ENCODE measurements at regions not wholly inside any gene's neighbourhood (a gene's known extent, or its start where the extent isn't known, plus 50 kb on each side); places are given as distances from the start of the nearest gene placed in this dataset.

DNA sequence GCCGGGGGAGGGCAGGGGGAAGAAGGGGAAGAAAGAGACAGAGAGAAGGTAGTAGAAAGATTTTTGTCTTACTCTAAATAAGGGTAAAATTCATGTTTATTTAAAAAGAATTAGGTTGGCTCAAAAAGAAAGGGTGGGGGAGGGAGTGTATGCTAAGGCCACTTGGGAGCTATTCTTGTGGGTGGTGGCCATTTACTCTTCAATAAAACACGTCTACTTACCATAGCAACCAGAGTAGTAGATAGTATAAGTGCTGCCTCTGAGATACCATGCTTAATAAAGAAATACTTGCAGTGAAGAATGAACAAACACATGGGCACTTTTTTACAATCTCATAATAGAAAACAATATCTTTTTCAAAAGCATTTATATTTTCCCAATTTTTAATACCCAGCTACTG lies 538.1 kb upstream of the PTBP2 start:
- H3K9ac ChIP-seq (ENCODE audit: low read depth in 1 of 2, low read length in 2 of 2) = no peak overlapping the region
- H3K4me3 ChIP-seq (ENCODE audit: low read depth in 1 of 3, low read length in 3 of 3) = no peak overlapping the region
- TF ChIP-seq, protein P1, sequence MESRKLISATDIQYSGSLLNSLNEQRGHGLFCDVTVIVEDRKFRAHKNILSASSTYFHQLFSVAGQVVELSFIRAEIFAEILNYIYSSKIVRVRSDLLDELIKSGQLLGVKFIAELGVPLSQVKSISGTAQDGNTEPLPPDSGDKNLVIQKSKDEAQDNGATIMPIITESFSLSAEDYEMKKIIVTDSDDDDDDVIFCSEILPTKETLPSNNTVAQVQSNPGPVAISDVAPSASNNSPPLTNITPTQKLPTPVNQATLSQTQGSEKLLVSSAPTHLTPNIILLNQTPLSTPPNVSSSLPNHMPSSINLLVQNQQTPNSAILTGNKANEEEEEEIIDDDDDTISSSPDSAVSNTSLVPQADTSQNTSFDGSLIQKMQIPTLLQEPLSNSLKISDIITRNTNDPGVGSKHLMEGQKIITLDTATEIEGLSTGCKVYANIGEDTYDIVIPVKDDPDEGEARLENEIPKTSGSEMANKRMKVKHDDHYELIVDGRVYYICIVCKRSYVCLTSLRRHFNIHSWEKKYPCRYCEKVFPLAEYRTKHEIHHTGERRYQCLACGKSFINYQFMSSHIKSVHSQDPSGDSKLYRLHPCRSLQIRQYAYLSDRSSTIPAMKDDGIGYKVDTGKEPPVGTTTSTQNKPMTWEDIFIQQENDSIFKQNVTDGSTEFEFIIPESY (IDR thresholded peaks at IDR 0.05) = no peak
- TF ChIP-seq, protein P2, sequence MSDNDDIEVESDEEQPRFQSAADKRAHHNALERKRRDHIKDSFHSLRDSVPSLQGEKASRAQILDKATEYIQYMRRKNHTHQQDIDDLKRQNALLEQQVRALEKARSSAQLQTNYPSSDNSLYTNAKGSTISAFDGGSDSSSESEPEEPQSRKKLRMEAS (IDR thresholded peaks at IDR 0.05) = no peak
- TF ChIP-seq HNF4G (IDR thresholded peaks at IDR 0.05) (no peak), RAD21 (IDR thresholded peaks at IDR 0.05) (no peak), NR2F2 (IDR thresholded peaks at IDR 0.05) (no peak), TAF1 (conservative IDR thresholded peaks at IDR 0.05) (no peak), JUND (IDR thresholded peaks at IDR 0.05) (no peak), FOXA2 (IDR thresholded peaks at IDR 0.05) (no peak), EGR1 (IDR thresholded peaks at IDR 0.05; ENCODE audit: low read depth in 2 of 2) (no peak), HNF4A (conservative IDR thresholded peaks at IDR 0.05) (no peak), RXRA (IDR thresholded peaks at IDR 0.05) (no peak), GABPA (IDR thresholded peaks at IDR 0.05 in 1 of 2, conservative IDR thresholded peaks at IDR 0.05 in 1 of 2) (no peak), YY1 (IDR thresholded peaks at IDR 0.05) (no peak)
- TF ChIP-seq, protein P3, sequence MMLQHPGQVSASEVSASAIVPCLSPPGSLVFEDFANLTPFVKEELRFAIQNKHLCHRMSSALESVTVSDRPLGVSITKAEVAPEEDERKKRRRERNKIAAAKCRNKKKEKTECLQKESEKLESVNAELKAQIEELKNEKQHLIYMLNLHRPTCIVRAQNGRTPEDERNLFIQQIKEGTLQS (IDR thresholded peaks at IDR 0.05) = no peak
- TF ChIP-seq, protein P4, sequence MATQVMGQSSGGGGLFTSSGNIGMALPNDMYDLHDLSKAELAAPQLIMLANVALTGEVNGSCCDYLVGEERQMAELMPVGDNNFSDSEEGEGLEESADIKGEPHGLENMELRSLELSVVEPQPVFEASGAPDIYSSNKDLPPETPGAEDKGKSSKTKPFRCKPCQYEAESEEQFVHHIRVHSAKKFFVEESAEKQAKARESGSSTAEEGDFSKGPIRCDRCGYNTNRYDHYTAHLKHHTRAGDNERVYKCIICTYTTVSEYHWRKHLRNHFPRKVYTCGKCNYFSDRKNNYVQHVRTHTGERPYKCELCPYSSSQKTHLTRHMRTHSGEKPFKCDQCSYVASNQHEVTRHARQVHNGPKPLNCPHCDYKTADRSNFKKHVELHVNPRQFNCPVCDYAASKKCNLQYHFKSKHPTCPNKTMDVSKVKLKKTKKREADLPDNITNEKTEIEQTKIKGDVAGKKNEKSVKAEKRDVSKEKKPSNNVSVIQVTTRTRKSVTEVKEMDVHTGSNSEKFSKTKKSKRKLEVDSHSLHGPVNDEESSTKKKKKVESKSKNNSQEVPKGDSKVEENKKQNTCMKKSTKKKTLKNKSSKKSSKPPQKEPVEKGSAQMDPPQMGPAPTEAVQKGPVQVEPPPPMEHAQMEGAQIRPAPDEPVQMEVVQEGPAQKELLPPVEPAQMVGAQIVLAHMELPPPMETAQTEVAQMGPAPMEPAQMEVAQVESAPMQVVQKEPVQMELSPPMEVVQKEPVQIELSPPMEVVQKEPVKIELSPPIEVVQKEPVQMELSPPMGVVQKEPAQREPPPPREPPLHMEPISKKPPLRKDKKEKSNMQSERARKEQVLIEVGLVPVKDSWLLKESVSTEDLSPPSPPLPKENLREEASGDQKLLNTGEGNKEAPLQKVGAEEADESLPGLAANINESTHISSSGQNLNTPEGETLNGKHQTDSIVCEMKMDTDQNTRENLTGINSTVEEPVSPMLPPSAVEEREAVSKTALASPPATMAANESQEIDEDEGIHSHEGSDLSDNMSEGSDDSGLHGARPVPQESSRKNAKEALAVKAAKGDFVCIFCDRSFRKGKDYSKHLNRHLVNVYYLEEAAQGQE (IDR thresholded peaks at IDR 0.05) = no peak
- TF ChIP-seq, protein P5, sequence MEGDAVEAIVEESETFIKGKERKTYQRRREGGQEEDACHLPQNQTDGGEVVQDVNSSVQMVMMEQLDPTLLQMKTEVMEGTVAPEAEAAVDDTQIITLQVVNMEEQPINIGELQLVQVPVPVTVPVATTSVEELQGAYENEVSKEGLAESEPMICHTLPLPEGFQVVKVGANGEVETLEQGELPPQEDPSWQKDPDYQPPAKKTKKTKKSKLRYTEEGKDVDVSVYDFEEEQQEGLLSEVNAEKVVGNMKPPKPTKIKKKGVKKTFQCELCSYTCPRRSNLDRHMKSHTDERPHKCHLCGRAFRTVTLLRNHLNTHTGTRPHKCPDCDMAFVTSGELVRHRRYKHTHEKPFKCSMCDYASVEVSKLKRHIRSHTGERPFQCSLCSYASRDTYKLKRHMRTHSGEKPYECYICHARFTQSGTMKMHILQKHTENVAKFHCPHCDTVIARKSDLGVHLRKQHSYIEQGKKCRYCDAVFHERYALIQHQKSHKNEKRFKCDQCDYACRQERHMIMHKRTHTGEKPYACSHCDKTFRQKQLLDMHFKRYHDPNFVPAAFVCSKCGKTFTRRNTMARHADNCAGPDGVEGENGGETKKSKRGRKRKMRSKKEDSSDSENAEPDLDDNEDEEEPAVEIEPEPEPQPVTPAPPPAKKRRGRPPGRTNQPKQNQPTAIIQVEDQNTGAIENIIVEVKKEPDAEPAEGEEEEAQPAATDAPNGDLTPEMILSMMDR (IDR thresholded peaks at IDR 0.05; ENCODE audit: low read depth, low read length, missing input control) = no peak
- no peaks in the 10 kb centered on the region for H3K9me3 ChIP-seq (ENCODE audit: control insufficient read depth in 4 of 4, low read length in 3 of 4)
- H3K36me3 ChIP-seq (ENCODE audit: control insufficient read depth in 4 of 4, insufficient read depth in 3 of 4, low read depth in 1 of 4, low read length in 3 of 4) = no peaks in the 10 kb centered on the region
- 65% methylated on average over 2 of the region's 2 CpGs for WGBS
- no peaks in the 10 kb centered on the region for H3K27me3 ChIP-seq (ENCODE audit: control insufficient read depth in 4 of 4, insufficient read depth in 4 of 4, low read length in 3 of 4)
- peaks cover 0 to 2% (median 0%) of the 10 kb centered on the region in 4 donors for H3K4me1 ChIP-seq (ENCODE audit: control insufficient read depth in 4 of 4, insufficient read depth in 4 of 4, low read length in 3 of 4)
- H3K27ac ChIP-seq (ENCODE audit: low read depth in 1 of 2, low read length in 2 of 2) = no peak overlapping the region
- no peak for DNase-seq (ENCODE audit: low spot score)

DNA sequence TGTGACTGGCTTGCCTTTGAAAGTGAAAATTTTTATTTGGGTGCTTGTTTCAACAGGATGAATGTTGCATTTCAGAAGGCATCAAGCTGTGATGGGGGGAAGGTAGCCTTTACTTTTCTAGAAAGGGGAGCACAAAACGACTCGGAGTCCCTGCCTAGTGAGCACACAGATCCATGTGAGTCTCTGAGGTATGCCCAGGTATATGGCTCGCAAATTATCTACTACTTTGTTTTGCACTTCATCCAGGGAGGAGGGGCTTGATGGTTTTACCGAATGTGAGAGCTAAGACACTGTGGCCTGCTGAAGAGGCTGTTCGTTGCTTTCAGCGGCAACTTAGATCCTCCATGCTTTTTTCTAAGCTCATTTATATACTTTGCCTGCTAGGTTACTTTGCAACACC lies 537.7 kb upstream of the PTBP2 start:
- Histone ChIP-seq H3K9ac (ENCODE audit: low read depth in 1 of 2, low read length in 2 of 2) (no peak overlapping the region), H3K4me3 (ENCODE audit: low read depth in 1 of 3, low read length in 3 of 3) (no peak overlapping the region), H3K27me3 (ENCODE audit: control insufficient read depth in 4 of 4, insufficient read depth in 4 of 4, low read length in 3 of 4) (no peaks in the 10 kb centered on the region), H3K36me3 (ENCODE audit: control insufficient read depth in 4 of 4, insufficient read depth in 3 of 4, low read depth in 1 of 4, low read length in 3 of 4) (no peaks in the 10 kb centered on the region), H3K9me3 (ENCODE audit: control insufficient read depth in 4 of 4, low read length in 3 of 4) (no peaks in the 10 kb centered on the region), H3K27ac (ENCODE audit: low read depth in 1 of 2, low read length in 2 of 2) (no peak overlapping the region), H3K4me1 (ENCODE audit: control insufficient read depth in 4 of 4, insufficient read depth in 4 of 4, low read length in 3 of 4) (peaks cover 0 to 2% (median 0%) of the 10 kb centered on the region in 4 donors)
- DNase-seq (ENCODE audit: low spot score) = no peak
- no peak for TF ChIP-seq FOXA2 (IDR thresholded peaks at IDR 0.05)
- TF ChIP-seq HNF4A (conservative IDR thresholded peaks at IDR 0.05) = no peak
- no peak for TF ChIP-seq JUND (IDR thresholded peaks at IDR 0.05)
- TF ChIP-seq RAD21 (IDR thresholded peaks at IDR 0.05) = no peak
- TF ChIP-seq, protein P3 (IDR thresholded peaks at IDR 0.05) = no peak
- TF ChIP-seq TAF1 (conservative IDR thresholded peaks at IDR 0.05) = no peak
- TF ChIP-seq, protein P1 (IDR thresholded peaks at IDR 0.05) = no peak
- TF ChIP-seq, protein P5 (IDR thresholded peaks at IDR 0.05; ENCODE audit: low read depth, low read length, missing input control) = no peak
- no peak for TF ChIP-seq YY1 (IDR thresholded peaks at IDR 0.05)
- TF ChIP-seq EGR1 (IDR thresholded peaks at IDR 0.05; ENCODE audit: low read depth in 2 of 2) = no peak
- WGBS = 71% methylated on average over 6 of the region's 6 CpGs

Data from liver (tissue), 8 donors.